Ovary (tissue), 7 donors: ENCODE measurements at regions not wholly inside any gene's neighbourhood (a gene's known extent, or its start where the extent isn't known, plus 50 kb on each side); places are given as distances from the start of the nearest gene placed in this dataset.
A peak's percentile ranks its signal among the peaks of the same experiment; 100 is the strongest.

Experiments
- DNase-seq, 5 donors: peaks; one replicate each; pipeline ENCODE4 v3.0.0-alpha.2; 2019 to 2020
- H3K27ac ChIP-seq, 2 donors: fragments of 200-600 bp; one replicate each; pipeline versions ENCODE4 v1.5.1 to v1.8.0; 2019 to 2022
- H3K27me3 ChIP-seq: fragments of 200-600 bp; one replicate; pipeline ENCODE4 v1.8.0; 2022
- H3K36me3 ChIP-seq: fragments of 200-600 bp; sonication (generic); one replicate; pipeline ENCODE4 v1.5.1; 2019
- H3K4me1 ChIP-seq: one replicate; pipeline ENCODE4 v1.8.1; 2013; ENCODE audit warnings: mild to moderate bottlenecking, moderate library complexity; ENCODE audit not compliant: insufficient read depth
- H3K4me3 ChIP-seq: fragments of 200-600 bp; sonication (generic); one replicate; pipeline ENCODE4 v1.5.1; 2017
- H3K9me3 ChIP-seq, 2 donors: fragments of 200-600 bp in 1 of 2; sonication (generic) in 1 of 2; one replicate each; pipeline versions ENCODE4 v1.5.1 to v1.8.1; 2013 to 2019; ENCODE audit warnings: mild to moderate bottlenecking in 1 of 2, moderate library complexity in 1 of 2
- CTCF ChIP-seq, 3 donors: fragments of 450-650 bp in 2 of 3; fragments of 200-600 bp in 1 of 3; IDR thresholded peaks; one replicate each; pipeline versions ENCODE4 v1.5.1 to v1.8.0; 2016 to 2022; ENCODE audit warnings: antibody characterized with exemption in 3 of 3, mild to moderate bottlenecking in 1 of 3
- EP300 ChIP-seq: sonication (generic); formaldehyde crosslinking; IDR thresholded peaks from one replicate; pipeline ENCODE4 v1.6.1; 2017; ENCODE audit warnings: antibody characterized with exemption
- POLR2A ChIP-seq: fragments of 450-650 bp; IDR thresholded peaks from one replicate; pipeline ENCODE4 v1.6.1; 2017; ENCODE audit warnings: antibody characterized with exemption, mild to moderate bottlenecking, moderate library complexity
- WGBS, 3 donors: extraction: QIAGEN DNeasy Blood & Tissue Kit in 1 of 3; methylation state at CpG; one replicate each; pipeline versions ENCODE4 v1.1.5 to v1.1.7; 2013 to 2017; 5-methylcytosine and 5-hydroxymethylcytosine counted together
- intact Hi-C, 4 donors: fragments of 100-400 bp; cut with DNase I; formaldehyde crosslinking; loops; one replicate each; pipeline versions ENCODE4 v1.11.0 to v1.15.1; 2022 to 2023
- donor health status: DM: no; HTN: no; CAD: no; lungs with moderate emphysema.
- donor health status: DM: no; HTN: no; CAD: no.
- donor health status: Bipolar disorder and iron deficiency.
- donor health status: DM: no; HTN: no; CAD: no.
- donor health status: DM: yes; HTN: yes; CAD: no.

DNA sequence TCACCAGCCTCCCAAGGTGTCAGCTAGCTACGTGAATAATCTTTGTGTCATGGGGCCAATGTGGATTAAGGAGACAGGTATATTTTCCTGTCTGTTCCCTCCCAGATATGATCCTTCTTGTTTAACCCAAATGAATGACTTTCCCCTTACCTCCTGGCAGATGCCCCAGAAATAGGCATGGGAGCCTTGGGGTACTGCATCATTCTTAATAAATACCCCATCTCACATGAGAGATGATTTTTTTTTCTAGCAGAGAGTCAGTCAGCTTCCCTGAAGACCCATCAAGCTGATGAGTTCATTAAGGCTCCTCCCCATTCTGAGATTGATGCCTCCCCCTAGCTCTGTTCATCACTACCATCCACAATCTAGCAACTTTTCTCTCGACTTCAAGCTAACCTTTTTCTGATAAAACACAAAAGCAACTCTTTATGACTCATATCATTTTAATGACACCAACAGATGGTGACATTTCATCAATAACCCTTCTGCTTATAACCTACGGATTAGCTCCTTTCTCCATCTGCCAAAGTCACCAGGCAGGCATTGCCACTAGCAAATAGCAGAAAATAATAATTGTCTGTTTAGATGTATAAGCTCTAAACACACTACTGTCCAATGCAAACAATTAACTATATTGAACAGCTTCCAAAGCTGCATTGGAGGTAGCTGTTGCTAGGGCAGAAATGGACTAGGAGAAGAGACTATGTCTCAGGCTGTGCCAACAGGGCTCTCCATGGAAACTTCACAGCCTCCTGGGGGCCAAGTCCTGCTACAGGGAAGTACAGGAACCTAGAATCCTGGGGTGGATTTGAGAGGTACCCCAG, 143.7 kb downstream of the ACER2 start:
- H3K9me3 ChIP-seq: no peaks in the 10 kb centered on the region
- no peak overlapping the region for H3K27ac ChIP-seq
- DNase-seq: no peak
- H3K36me3 ChIP-seq: no peaks in the 10 kb centered on the region
- no peak overlapping the region for H3K4me3 ChIP-seq
- intact Hi-C loops: no loop called here
- TF ChIP-seq EP300 (no peak), CTCF (IDR thresholded peaks at IDR 0.05) (no peak), POLR2A (no peak)
- no peaks in the 10 kb centered on the region for H3K4me1 ChIP-seq
- no peaks in the 10 kb centered on the region for H3K27me3 ChIP-seq
- WGBS, 3 donors: 52 to 70% (median 55%) methylated on average over 3 of the region's 3 CpGs

DNA sequence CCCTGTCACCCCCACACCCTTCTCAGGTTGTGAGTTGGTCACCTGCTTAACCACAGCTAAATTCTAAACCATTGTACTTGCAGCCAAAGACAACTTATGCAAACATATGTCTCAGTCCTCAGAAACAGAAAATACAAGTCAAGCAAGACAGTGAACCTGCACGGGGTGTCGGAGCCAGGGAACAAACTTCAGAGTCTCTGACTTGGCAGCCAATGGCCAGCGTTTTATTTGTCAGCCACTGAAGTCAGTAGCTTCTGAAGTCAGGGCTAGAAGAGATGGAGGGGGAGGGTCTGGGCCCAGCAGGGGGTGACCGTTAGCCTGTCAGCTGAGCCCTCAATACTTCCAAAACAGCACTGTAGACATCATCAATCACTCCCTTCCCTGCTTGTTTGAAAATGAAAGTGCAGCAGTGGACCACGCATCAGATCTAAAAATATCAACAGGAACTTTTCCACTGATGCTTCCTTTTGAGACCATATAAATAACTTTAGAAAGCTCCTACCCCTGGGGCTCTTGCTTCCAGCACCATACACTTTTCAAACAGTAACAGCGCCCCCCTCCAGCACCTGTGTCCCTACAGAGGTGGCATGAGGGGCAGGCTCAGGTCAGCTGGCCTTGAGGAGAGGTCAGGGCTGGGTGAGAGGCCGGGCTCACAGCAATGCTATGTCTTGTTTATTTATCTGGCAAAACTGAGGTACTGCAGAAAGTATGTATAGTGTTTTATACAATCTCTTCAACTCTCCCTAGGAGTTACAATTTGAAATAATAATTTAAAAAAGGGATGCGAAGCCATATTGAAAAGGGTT, 142.5 kb downstream of the ACER2 start:
- no peak overlapping the region for H3K27ac ChIP-seq
- no peak for DNase-seq
- WGBS, 3 donors: 20 to 34% (median 33%) methylated on average over 8 of the region's 8 CpGs
- no peaks in the 10 kb centered on the region for H3K27me3 ChIP-seq
- no peaks in the 10 kb centered on the region for H3K36me3 ChIP-seq
- no peaks in the 10 kb centered on the region for H3K4me1 ChIP-seq
- TF ChIP-seq POLR2A (no peak), CTCF (IDR thresholded peaks at IDR 0.05) (no peak), EP300 (no peak)
- intact Hi-C loops: no loop called here
- H3K9me3 ChIP-seq: no peaks in the 10 kb centered on the region
- H3K4me3 ChIP-seq: peak overlapping the region; percentile 7

DNA sequence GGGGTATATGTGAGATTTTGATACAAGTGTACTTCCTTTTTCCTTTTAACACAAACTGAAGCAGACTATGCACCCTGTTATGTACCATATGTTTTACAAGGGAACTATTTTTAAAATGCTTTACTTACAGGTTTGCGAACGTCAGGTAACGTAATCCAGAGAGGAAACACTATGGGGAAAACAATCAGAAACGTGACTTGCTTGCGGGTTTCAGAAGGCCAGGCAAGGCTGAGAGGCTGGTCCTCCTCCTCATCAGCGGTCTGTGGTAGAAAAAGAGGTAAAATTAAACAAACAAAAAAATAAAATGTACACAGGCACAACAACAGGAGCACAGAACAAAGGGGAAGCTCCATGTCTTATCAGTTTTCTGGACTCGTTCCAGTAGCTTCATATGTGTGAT, 141.2 kb downstream of the ACER2 start:
- Histone ChIP-seq H3K27me3 (no peaks in the 10 kb centered on the region), H3K4me1 (no peaks in the 10 kb centered on the region), H3K27ac (no peak overlapping the region), H3K4me3 (no peak overlapping the region), H3K36me3 (no peaks in the 10 kb centered on the region), H3K9me3 (no peaks in the 10 kb centered on the region)
- WGBS, 3 donors: 76 to 86% (median 78%) methylated on average over 7 of the region's 7 CpGs
- no peak for DNase-seq
- intact Hi-C loops: no loop called here
- TF ChIP-seq POLR2A (no peak), EP300 (no peak), CTCF (IDR thresholded peaks at IDR 0.05) (no peak)

- no peaks in the 10 kb centered on the region for H3K27me3 ChIP-seq
- H3K27ac ChIP-seq: no peak overlapping the region
- no peak for DNase-seq
- TF ChIP-seq CTCF (IDR thresholded peaks at IDR 0.05) (no peak), POLR2A (no peak), EP300 (no peak)
- 76 to 86% (median 83%) methylated on average over 3 of the region's 3 CpGs for WGBS, 3 donors
- H3K9me3 ChIP-seq: no peaks in the 10 kb centered on the region
- intact Hi-C loops: no loop called here
- no peak overlapping the region for H3K4me3 ChIP-seq
- H3K36me3 ChIP-seq: no peaks in the 10 kb centered on the region
- H3K4me1 ChIP-seq: no peaks in the 10 kb centered on the region
Observed at GRCh38 chr9:19533373-19533772, 124.6 kb downstream of the ACER2 start.
